OCI-LY1 (cell line): ENCODE measurements at regions not wholly inside any gene's neighbourhood (a gene's known extent, or its start where the extent isn't known, plus 50 kb on each side); places are given as distances from the start of the nearest gene placed in this dataset.

Experiments
- CTCF ChIP-seq: fragments of 200-600 bp; sonication (generic), shearing (Covaris generic); IDR thresholded peaks from 2 replicates; pipeline ENCODE4 v1.5.1; 2017; ENCODE audit warnings: mild to moderate bottlenecking, antibody characterized with exemption, low read length, moderate library complexity, mixed read lengths
- EZH2 ChIP-seq: fragments of 200-600 bp; sonication (generic), shearing (Covaris generic); IDR thresholded peaks from 2 replicates; pipeline ENCODE4 v1.8.0; 2017; ENCODE audit warnings: borderline replicate concordance, mixed run types, mild to moderate bottlenecking, antibody characterized with exemption, low read length, moderate library complexity, mixed read lengths

GRCh38 chr2:146496248-146496647, 1348.6 kb upstream of the ACVR2A start:
- no peak for TF ChIP-seq CTCF
- no peak for TF ChIP-seq EZH2
